HL-60 (cell line): ENCODE measurements at regions not wholly inside any gene's neighbourhood (a gene's known extent, or its start where the extent isn't known, plus 50 kb on each side); places are given as distances from the start of the nearest gene placed in this dataset.

Source experiments
- DNase-seq, 2 experiments: peaks; one replicate each; pipeline ENCODE4 v3.0.0-alpha.2; 2010 to 2020; ENCODE audit warnings: low read depth in 1 of 2, low spot score in 1 of 2
- H3K27ac ChIP-seq: fragments of 250-450 bp; sonication (Bioruptor Pico); replicated peaks from 2 replicates; pipeline ENCODE4 v1.5.1; 2020; ENCODE audit warnings: mild to moderate bottlenecking, moderate library complexity
- H3K27me3 ChIP-seq: fragments of 250-450 bp; sonication (Bioruptor Pico); 2 replicates; pipeline ENCODE4 v1.5.1; 2021; ENCODE audit warnings: mild to moderate bottlenecking, moderate library complexity; ENCODE audit not compliant: insufficient read depth, poor library complexity, severe bottlenecking
- H3K4me3 ChIP-seq: replicated peaks from 2 replicates; pipeline ENCODE4 v1.5.1; 2011; ENCODE audit warnings: mild to moderate bottlenecking, control low read depth, low read length; ENCODE audit not compliant: insufficient read depth
- CTCF ChIP-seq: IDR thresholded peaks from one replicate; pipeline ENCODE4 v1.5.1; 2011; ENCODE audit warnings: low read length, control low read depth, inconsistent platforms; ENCODE audit not compliant: insufficient read depth
- GABPA ChIP-seq: IDR thresholded peaks from 2 replicates; pipeline ENCODE4 v1.6.1; 2012; ENCODE audit warnings: low read depth
- POLR2AphosphoS5 ChIP-seq: IDR thresholded peaks from 2 replicates; pipeline ENCODE4 v1.6.1; 2012; ENCODE audit warnings: low read depth
- REST ChIP-seq: IDR thresholded peaks from 2 replicates; pipeline ENCODE4 v1.6.1; 2012; ENCODE audit warnings: low read depth; ENCODE audit not compliant: insufficient replicate concordance
- SPI1 ChIP-seq: IDR thresholded peaks from 2 replicates; pipeline ENCODE4 v1.6.1; 2012; ENCODE audit warnings: low read depth, mild to moderate bottlenecking, borderline replicate concordance

GRCh38 chr13:107119989-107120881 is 552.3 kb upstream of the ARGLU1 start:
- TF ChIP-seq SPI1 (no peak), GABPA (no peak), REST (no peak), POLR2AphosphoS5 (no peak), CTCF (no peak)
- H3K4me3 ChIP-seq: no peak overlapping the region
- H3K27ac ChIP-seq: no peak overlapping the region

GRCh38 chr13:107118506-107118905 is 550.6 kb upstream of the ARGLU1 start:
- Histone ChIP-seq H3K4me3 (no peak overlapping the region), H3K27ac (no peak overlapping the region), H3K27me3 (peaks cover 4% of the 10 kb centered on the region)
- DNase-seq: no peak
- TF ChIP-seq CTCF (no peak), POLR2AphosphoS5 (no peak), REST (no peak), GABPA (no peak), SPI1 (no peak)

More at GRCh38 chr13:107119989-107120881, 552.3 kb upstream of the ARGLU1 start:
- H3K27me3 ChIP-seq: peaks cover 4% of the 10 kb centered on the region
- DNase-seq: no peak

GRCh38 chr13:107117327-107118012 is 549.5 kb upstream of the ARGLU1 start:
- no peak for DNase-seq
- no peak overlapping the region for H3K27ac ChIP-seq
- H3K4me3 ChIP-seq: no peak overlapping the region
- peaks cover 4% of the 10 kb centered on the region for H3K27me3 ChIP-seq
- TF ChIP-seq SPI1 (no peak), GABPA (no peak), REST (no peak), POLR2AphosphoS5 (no peak), CTCF (no peak)
